IMR-90 (cell line): ENCODE measurements at regions not wholly inside any gene's neighbourhood (a gene's known extent, or its start where the extent isn't known, plus 50 kb on each side); places are given as distances from the start of the nearest gene placed in this dataset.

Source experiments
- ATAC-seq: fragments of 200-7000 bp; cut with Tn5 transposase; 2 replicates; pipeline ENCODE4 v1.9.1; 2020; ENCODE audit warnings: low read depth, mild to moderate bottlenecking, moderate library complexity
- BruUV-seq: library from RNA; stranded (reverse); fragments of 400-500 nt; replicated peaks from 2 replicates; lab custom pipeline; 2021; lab: Mats Ljungman, UMichigan
- CTCF ChIA-PET: fragments of 300-600 bp; formaldehyde crosslinking; extraction: SDS; loops from one replicate; lab custom pipeline; 2021; ENCODE audit warnings: antibody characterized with exemption; lab: Yijun Ruan, JAX
- POLR2A ChIA-PET: fragments of 300-600 bp; sonication (Branson Sonifier 250); formaldehyde crosslinking; loops from one replicate; lab custom pipeline; 2022; ENCODE audit warnings: antibody characterized with exemption; ENCODE audit not compliant: unreplicated experiment; lab: Charles Lee
- DNase-seq: peaks from one replicate; pipeline ENCODE4 v3.0.0; 2013
- H2AFZ ChIP-seq: replicated peaks from 2 replicates; pipeline ENCODE3; 2013; ENCODE audit warnings: low read length, mild to moderate bottlenecking; ENCODE audit not compliant: poor library complexity
- H2AK5ac ChIP-seq: 2 replicates; pipeline ENCODE4 v1.6.1; 2013; ENCODE audit warnings: low read depth, low read length, inconsistent platforms
- H2AK9ac ChIP-seq: replicated peaks from 2 replicates; pipeline ENCODE3; 2013; ENCODE audit warnings: mild to moderate bottlenecking, low read depth, low read length, moderate library complexity; ENCODE audit not compliant: poor library complexity
- H2BK120ac ChIP-seq: 2 replicates; pipeline ENCODE4 v1.6.1; 2013; ENCODE audit warnings: low read depth, low read length, inconsistent platforms
- H2BK15ac ChIP-seq: 3 replicates; pipeline ENCODE4 v1.6.1; 2013; ENCODE audit warnings: low read depth, low read length, inconsistent platforms
- H2BK20ac ChIP-seq: 2 replicates; pipeline ENCODE4 v1.6.1; 2013; ENCODE audit warnings: low read depth, mild to moderate bottlenecking, inconsistent platforms, low read length, moderate library complexity
- H2BK5ac ChIP-seq: 2 replicates; pipeline ENCODE4 v1.6.1; 2013; ENCODE audit warnings: mild to moderate bottlenecking, low read depth, low read length, inconsistent platforms; ENCODE audit not compliant: poor library complexity, severe bottlenecking
- H3K14ac ChIP-seq: replicated peaks from 2 replicates; pipeline ENCODE4 v1.6.1; 2013; ENCODE audit warnings: low read depth, low read length, inconsistent platforms
- H3K18ac ChIP-seq: 2 replicates; pipeline ENCODE4 v1.6.1; 2013; ENCODE audit warnings: low read depth, low read length, control low read depth
- H3K23ac ChIP-seq: 2 replicates; pipeline ENCODE4 v1.6.1; 2013; ENCODE audit warnings: low read depth, low read length, inconsistent platforms
- H3K27ac ChIP-seq: 2 replicates; pipeline ENCODE4 v1.5.1; 2013; ENCODE audit warnings: mild to moderate bottlenecking, control low read depth, low read length; ENCODE audit not compliant: insufficient read depth
- H3K27me3 ChIP-seq: 2 replicates; pipeline ENCODE4 v1.6.1; 2013; ENCODE audit warnings: low read length; ENCODE audit not compliant: control insufficient read depth, insufficient read depth
- H3K36me3 ChIP-seq: 2 replicates; pipeline ENCODE4 v1.6.1; 2013; ENCODE audit warnings: low read length, mixed read lengths; ENCODE audit not compliant: control insufficient read depth, insufficient read depth
- H3K4ac ChIP-seq: 2 replicates; pipeline ENCODE4 v1.6.1; 2013; ENCODE audit warnings: low read depth, low read length, inconsistent platforms
- H3K4me1 ChIP-seq: 2 replicates; pipeline ENCODE4 v1.6.1; 2013; ENCODE audit warnings: low read length, mixed read lengths; ENCODE audit not compliant: control insufficient read depth, insufficient read depth
- H3K4me2 ChIP-seq: 2 replicates; pipeline ENCODE4 v1.6.1; 2013; ENCODE audit warnings: low read depth, mild to moderate bottlenecking, control low read depth, low read length, moderate library complexity
- H3K4me3 ChIP-seq: 2 replicates; pipeline ENCODE4 v1.5.1; 2013; ENCODE audit warnings: low read depth, mild to moderate bottlenecking, control low read depth, low read length, moderate library complexity; ENCODE audit not compliant: insufficient read depth
- H3K56ac ChIP-seq: 2 replicates; pipeline ENCODE4 v1.6.1; 2013; ENCODE audit warnings: low read length, inconsistent platforms; ENCODE audit not compliant: insufficient read depth; ENCODE audit errors: extremely low read depth
- H3K79me1 ChIP-seq, 2 experiments: 2 replicates each; pipeline ENCODE4 v1.6.1; 2013; ENCODE audit warnings: low read length in 2 of 2, inconsistent platforms in 1 of 2, low read depth in 1 of 2
- H3K9ac ChIP-seq: 2 replicates; pipeline ENCODE4 v1.6.1; 2013; ENCODE audit warnings: low read depth, low read length, control low read depth
- H3K9me1 ChIP-seq: 2 replicates; pipeline ENCODE4 v1.6.1; 2013; ENCODE audit warnings: low read length, inconsistent platforms; ENCODE audit not compliant: insufficient read depth
- H3K9me3 ChIP-seq: 2 replicates; pipeline ENCODE4 v1.6.1; 2013; ENCODE audit warnings: low read length; ENCODE audit not compliant: control insufficient read depth, insufficient read depth
- H4K20me1 ChIP-seq: 2 replicates; pipeline ENCODE4 v1.6.1; 2013; ENCODE audit warnings: low read length, inconsistent platforms; ENCODE audit not compliant: insufficient read depth
- H4K5ac ChIP-seq: 2 replicates; pipeline ENCODE4 v1.6.1; 2013; ENCODE audit warnings: mild to moderate bottlenecking, low read depth, low read length, control low read depth
- H4K8ac ChIP-seq, 2 experiments: 2 replicates each; pipeline ENCODE4 v1.6.1; 2013; ENCODE audit warnings: low read depth in 2 of 2, low read length in 2 of 2, control low read depth in 1 of 2, inconsistent platforms in 1 of 2
- H4K91ac ChIP-seq: 2 replicates; pipeline ENCODE4 v1.6.1; 2013; ENCODE audit warnings: low read depth, low read length, inconsistent platforms; ENCODE audit not compliant: insufficient read depth
- BHLHE40 ChIP-seq: fragments of 150-350 bp; IDR thresholded peaks from 2 replicates; pipeline ENCODE4 v1.6.1; 2016; ENCODE audit warnings: mild to moderate bottlenecking, low read depth, low read length
- CEBPB ChIP-seq: IDR thresholded peaks from 2 replicates; pipeline ENCODE4 v1.6.1; 2012; ENCODE audit warnings: low read depth, low read length, improper control_type of control experiment
- CHD1 ChIP-seq: IDR thresholded peaks from 2 replicates; pipeline ENCODE4 v1.6.1; 2012; ENCODE audit warnings: low read depth, low read length, improper control_type of control experiment
- CTCF ChIP-seq: conservative IDR thresholded peaks from 2 replicates; pipeline ENCODE4 v1.5.1; 2012; ENCODE audit warnings: mild to moderate bottlenecking, low read depth, low read length, improper control_type of control experiment
- ELK1 ChIP-seq: fragments of 150-350 bp; IDR thresholded peaks from 2 replicates; pipeline ENCODE4 v1.6.1; 2016; ENCODE audit warnings: low read depth, mild to moderate bottlenecking, low read length, moderate library complexity, borderline replicate concordance
- FOS ChIP-seq: fragments of 150-350 bp; IDR thresholded peaks from 2 replicates; pipeline ENCODE4 v1.6.1; 2016; ENCODE audit warnings: low read depth, low read length
- MAFK ChIP-seq: IDR thresholded peaks from 2 replicates; pipeline ENCODE4 v1.6.1; 2012; ENCODE audit warnings: low read depth, low read length, improper control_type of control experiment
- MAZ ChIP-seq: IDR thresholded peaks from 2 replicates; pipeline ENCODE4 v1.6.1; 2012; ENCODE audit warnings: low read depth, mild to moderate bottlenecking, low read length, improper control_type of control experiment, moderate library complexity, borderline replicate concordance
- MXI1 ChIP-seq: IDR thresholded peaks from 2 replicates; pipeline ENCODE4 v1.6.1; 2012; ENCODE audit warnings: low read depth, mild to moderate bottlenecking, low read length, moderate library complexity, borderline replicate concordance
- NFE2L2 ChIP-seq: fragments of 150-350 bp; IDR thresholded peaks from 2 replicates; pipeline ENCODE4 v1.6.1; 2016; ENCODE audit warnings: low read depth, mild to moderate bottlenecking, low read length
- POLR2A ChIP-seq: IDR thresholded peaks from 2 replicates; pipeline ENCODE4 v1.6.1; 2012; ENCODE audit warnings: mild to moderate bottlenecking, low read depth, low read length
- RAD21 ChIP-seq: IDR thresholded peaks from 2 replicates; pipeline ENCODE4 v1.6.1; 2012; ENCODE audit warnings: low read length, improper control_type of control experiment
- RCOR1 ChIP-seq: IDR thresholded peaks from 2 replicates; pipeline ENCODE4 v1.6.1; 2012; ENCODE audit warnings: mild to moderate bottlenecking, low read length, improper control_type of control experiment; ENCODE audit not compliant: insufficient replicate concordance
- RFX5 ChIP-seq: IDR thresholded peaks from 2 replicates; pipeline ENCODE4 v1.8.0; 2012; ENCODE audit warnings: low read depth, mild to moderate bottlenecking, low read length, moderate library complexity
- SMC3 ChIP-seq: fragments of 150-350 bp; IDR thresholded peaks from 2 replicates; pipeline ENCODE4 v1.6.1; 2016; ENCODE audit warnings: low read depth, mild to moderate bottlenecking, antibody characterized with exemption, low read length, moderate library complexity
- USF2 ChIP-seq: fragments of 150-350 bp; IDR thresholded peaks from 2 replicates; pipeline ENCODE4 v1.6.1; 2017; ENCODE audit warnings: mild to moderate bottlenecking, antibody characterized with exemption, low read length, low read depth
- WGBS, 2 experiments: methylation state at CpG; one replicate each; pipeline versions ENCODE4 v1.1.5 to v1.1.7; 2013; ENCODE audit warnings: missing lambda C conversion rate in 2 of 2; ENCODE audit not compliant: insufficient read length in 1 of 2; ENCODE audit errors: extremely low coverage in 2 of 2; 5-methylcytosine and 5-hydroxymethylcytosine counted together
- dilution Hi-C: fragments of 300-500 bp; cut with HindIII; formaldehyde crosslinking; loops from one replicate; pipeline ENCODE4 v1.14.3; 2018; ENCODE audit warnings: low sequenced_read_pairs; ENCODE audit not compliant: unreplicated experiment
- in situ Hi-C: fragments of 300-500 bp; cut with MboI; formaldehyde crosslinking; loops from 3 replicates; pipeline ENCODE4 v1.14.3; 2019; ENCODE audit warnings: low sequenced_read_pairs, inconsistent platforms, mixed read lengths
- intact Hi-C: fragments of 100-400 bp; cut with micrococcal nuclease; formaldehyde crosslinking; loops from 2 replicates; pipeline ENCODE4 v1.10.0; 2022

- H3K27me3 ChIP-seq = no peaks in the 10 kb centered on the region
- dilution Hi-C loops = no loop called here
- H3K18ac ChIP-seq = no peak overlapping the region
- ChIA-PET CTCF (no interaction called here), POLR2A (no interaction called here)
- no peak overlapping the region for H4K91ac ChIP-seq
- H3K4me3 ChIP-seq = no peak overlapping the region
- no peak overlapping the region for H3K4ac ChIP-seq
- H4K8ac ChIP-seq = no peak overlapping the region
- no peak overlapping the region for H3K23ac ChIP-seq
- H2BK20ac ChIP-seq = no peak overlapping the region
- no peaks in the 10 kb centered on the region for H3K4me1 ChIP-seq
- no peak overlapping the region for H2AK9ac ChIP-seq
- H3K79me1 ChIP-seq = no peaks in the 10 kb centered on the region
- no peak overlapping the region for H2AFZ ChIP-seq
- BruUV-seq = no TSS peak
- H3K27ac ChIP-seq = no peak overlapping the region
- intact Hi-C loops = no loop called here
- H4K5ac ChIP-seq = no peak overlapping the region
- H3K9me3 ChIP-seq = no peaks in the 10 kb centered on the region
- TF ChIP-seq USF2 = no peak
- no peak for TF ChIP-seq MAZ
- TF ChIP-seq ELK1 = no peak
- no peak for TF ChIP-seq NFE2L2
- TF ChIP-seq SMC3 = no peak
- TF ChIP-seq CTCF = no peak
- TF ChIP-seq POLR2A = no peak
- no peak for TF ChIP-seq FOS
- no peak for TF ChIP-seq RAD21
- no peak for TF ChIP-seq BHLHE40
- TF ChIP-seq CEBPB = no peak
- TF ChIP-seq MAFK = no peak
- no peak for TF ChIP-seq RFX5
- no peak for TF ChIP-seq MXI1
- TF ChIP-seq CHD1 = no peak
- TF ChIP-seq RCOR1 = no peak
- no peaks in the 10 kb centered on the region for H3K9me1 ChIP-seq
- H3K36me3 ChIP-seq = no peaks in the 10 kb centered on the region
- DNase-seq (no peak), ATAC-seq (no peak)
- H2AK5ac ChIP-seq = no peak overlapping the region
- no peak overlapping the region for H3K9ac ChIP-seq
- H2BK15ac ChIP-seq = no peak overlapping the region
- WGBS, 2 experiments = no CpG with 5 or more reads among the region's 5 CpGs
- in situ Hi-C loops = no loop called here
- H3K4me2 ChIP-seq = no peak overlapping the region
- no peaks in the 10 kb centered on the region for H4K20me1 ChIP-seq
- no peak overlapping the region for H3K56ac ChIP-seq
- no peak overlapping the region for H2BK120ac ChIP-seq
- H2BK5ac ChIP-seq = no peak overlapping the region
- H3K14ac ChIP-seq = no peak overlapping the region
Observed at GRCh38 chr6:76837564-76837963, 625.7 kb downstream of the HTR1B start.
